GM19452 (cell line): ENCODE measurements at regions not wholly inside any gene's neighbourhood (a gene's known extent, or its start where the extent isn't known, plus 50 kb on each side); places are given as distances from the start of the nearest gene placed in this dataset.
A peak's percentile ranks its signal among the peaks of the same experiment; 100 is the strongest.
"Not testable (repeated sequence)": the region's sequence is repeated elsewhere in the genome, so short reads cannot be mapped to it uniquely, and the experiment has no call there.

Experiments
- ATAC-seq: cut with Tn5 transposase; IDR thresholded peaks from one replicate; pipeline ENCODE4 v1.9.1; 2021; ENCODE audit not compliant: unreplicated experiment

DNA sequence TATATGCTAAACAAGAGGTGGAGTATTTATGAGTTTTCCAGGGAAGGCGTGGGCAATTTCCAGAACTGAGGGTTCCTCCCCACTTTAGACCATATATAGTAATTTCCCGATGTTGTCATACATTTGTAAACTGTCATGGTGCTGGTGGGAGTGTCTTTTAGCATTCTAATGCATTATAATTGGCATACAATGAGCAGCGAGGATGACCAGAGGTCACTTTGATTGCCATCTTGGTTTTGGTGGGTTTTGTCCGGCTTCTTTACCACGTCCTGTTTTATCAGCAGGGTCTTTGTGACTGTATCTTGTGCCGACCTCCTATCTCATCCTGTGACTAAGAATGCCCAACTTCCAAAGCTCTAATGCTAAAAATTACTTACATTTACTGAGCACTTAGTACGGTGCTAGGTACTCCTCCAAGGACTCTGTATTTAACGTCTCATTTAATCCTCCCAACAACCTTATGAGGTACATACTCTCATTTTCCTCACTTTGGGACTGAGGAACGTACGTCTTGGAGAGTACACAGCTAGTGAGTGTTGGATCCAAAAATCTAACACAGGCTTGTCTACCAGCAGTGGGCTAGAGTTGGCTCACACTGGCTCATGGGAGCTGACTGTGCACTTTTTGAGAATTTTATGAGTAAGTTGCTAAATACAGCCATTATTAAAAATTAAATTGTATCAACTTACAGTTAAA is 144.8 kb upstream of the NEBL start:
- ATAC-seq = no peak

DNA sequence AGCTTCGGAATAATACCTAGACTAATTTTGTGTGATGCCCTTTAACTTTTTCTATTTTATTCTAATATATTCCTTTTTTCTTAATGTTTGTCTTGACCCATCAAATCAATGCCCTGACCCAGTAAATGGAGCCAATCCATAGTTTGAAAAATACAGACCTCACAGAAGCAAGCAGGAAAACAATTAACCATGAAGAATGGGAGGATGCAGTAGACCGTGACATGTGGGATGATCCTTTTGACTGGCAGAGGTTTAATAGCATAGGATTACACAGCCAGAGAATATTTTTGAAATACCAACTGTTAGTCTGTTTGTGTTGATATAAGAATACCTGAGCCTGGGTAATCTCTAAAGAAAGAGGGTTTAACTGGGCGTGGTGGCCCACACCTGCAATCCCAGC is 142.6 kb upstream of the NEBL start:
- no peak for ATAC-seq

DNA sequence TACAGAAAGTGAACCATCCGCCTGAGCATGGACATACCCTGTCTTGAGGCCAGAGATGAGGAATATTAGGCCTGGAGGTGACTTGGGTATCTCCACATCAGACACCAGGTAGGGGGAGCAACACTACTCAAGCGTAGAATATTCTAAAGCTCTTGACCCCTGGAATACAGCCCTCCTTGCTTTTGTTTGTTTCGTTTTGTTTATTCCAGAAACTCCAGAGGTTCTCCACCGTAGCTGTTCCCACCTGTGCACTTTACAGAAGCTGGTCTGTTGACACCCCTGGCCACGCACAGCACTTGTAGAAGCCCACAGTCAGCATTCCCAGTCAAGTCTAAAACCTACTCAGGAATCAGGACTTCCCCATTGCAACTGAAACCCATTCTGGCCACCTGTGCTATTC is 139.6 kb upstream of the NEBL start:
- no peak for ATAC-seq

DNA sequence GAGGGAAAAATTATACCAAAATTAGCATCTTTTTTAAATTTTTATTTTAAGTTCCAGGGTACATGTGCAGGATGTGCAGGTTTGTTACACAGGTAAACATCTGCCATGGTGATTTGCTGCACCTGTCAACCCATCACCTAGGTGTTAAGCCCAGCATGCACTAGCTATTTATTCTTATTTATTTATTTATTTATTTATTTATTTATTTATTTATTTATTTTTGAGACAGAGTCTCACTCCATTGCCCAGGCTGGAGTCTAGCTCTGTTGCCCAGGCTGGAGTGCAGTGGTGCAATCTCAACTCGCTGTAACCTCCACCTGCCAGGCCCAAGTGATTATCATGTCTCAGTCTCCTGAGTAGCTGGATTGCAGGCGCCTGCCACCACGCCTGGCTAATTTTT is 137.7 kb upstream of the NEBL start:
- not testable (repeated sequence) for ATAC-seq

DNA sequence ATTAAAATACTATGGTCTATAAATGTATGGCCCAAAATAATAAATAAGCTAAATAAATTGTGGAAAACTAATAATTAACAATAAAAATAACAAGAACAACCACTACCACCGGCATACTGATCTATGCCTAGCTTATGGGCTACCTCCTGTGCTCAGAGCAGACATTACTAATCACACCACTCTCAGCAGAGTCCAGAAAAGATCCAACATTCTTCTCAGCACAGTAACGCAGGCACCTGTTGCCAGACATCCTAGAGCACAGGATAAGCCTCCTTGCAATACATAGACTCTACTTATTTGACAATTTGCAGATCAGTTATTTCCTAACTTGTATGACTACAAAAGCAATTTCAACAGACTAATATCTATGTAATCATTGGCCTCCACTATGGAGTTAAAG is 137.1 kb upstream of the NEBL start:
- ATAC-seq = no peak

DNA sequence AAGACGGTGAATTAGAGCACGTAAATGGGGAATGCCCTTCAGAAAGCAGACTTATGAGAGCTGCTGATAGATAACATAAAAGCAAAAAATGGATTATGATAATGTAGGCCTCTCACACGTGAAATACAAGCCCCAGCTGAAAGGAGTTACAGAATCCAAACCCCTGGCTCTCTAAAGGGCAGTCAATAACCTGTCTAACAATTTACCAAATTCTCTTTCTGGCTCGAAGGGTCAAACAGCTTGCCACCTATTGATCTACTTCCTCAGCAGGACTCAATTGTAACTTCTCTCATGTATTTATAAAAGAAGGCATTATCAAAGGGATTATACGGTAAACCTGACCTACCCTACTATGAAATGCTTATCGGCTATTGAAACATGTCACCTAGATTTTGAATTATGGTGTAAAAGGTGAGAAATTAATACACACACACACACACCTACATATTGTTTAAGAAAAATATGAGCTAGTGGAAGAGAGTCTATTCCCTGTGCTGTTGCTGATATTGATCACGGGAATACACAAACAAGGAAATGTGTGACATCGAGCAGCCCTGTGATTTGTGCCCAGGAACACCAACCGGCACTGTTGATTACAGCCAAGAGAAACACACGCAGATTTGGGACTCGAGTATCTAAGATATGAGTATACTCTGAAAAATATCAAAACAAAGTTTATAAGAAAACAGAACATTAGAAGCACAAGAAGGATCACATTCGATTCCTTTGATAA is 135.6 kb upstream of the NEBL start:
- ATAC-seq = no peak

DNA sequence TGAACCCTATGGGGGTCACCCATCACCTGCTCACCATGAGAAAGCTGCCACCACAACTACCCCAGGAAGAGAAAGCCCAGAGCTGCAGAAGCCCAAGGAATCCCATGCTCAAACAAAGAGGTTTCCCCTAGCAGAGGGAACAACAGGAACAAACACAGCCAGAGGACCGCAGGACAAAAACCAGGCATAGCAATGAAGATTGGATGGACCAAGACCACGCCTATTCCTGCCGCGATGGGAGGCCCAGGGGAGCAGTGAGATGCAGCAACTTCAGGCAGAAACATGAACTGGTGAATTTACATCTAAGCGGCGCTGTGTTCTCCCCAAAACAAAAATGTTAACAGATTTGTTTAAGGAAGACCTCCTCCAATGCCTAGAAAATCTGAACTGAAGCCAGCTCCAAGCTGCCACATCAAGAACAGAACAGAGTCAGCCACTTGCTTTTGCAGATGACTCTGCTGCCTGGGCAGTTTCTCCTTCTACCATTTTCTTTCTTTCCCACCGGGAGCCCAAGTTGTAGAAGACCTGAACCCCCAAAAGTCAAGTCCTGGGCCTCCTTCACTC is 134.2 kb upstream of the NEBL start:
- ATAC-seq = no peak

DNA sequence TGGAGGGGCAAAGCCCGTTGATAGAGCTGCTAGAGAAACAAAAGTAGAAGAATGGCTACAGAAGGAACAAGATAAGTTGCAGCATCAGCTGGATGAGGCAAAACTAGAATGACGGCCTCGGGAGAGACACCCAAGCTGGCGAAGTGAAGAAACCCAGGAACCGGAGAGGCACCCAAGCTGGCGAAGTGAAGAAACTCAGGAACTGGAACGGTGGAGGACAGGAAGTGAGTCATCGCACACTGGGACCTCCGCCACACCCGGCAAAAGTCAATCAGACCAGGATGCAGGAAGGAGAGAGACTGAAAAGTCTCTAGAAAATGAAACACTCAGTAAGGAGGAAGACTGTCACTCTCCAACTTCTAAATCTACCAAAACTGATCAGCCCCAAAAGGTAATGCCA is 133.0 kb upstream of the NEBL start:
- no peak for ATAC-seq

DNA sequence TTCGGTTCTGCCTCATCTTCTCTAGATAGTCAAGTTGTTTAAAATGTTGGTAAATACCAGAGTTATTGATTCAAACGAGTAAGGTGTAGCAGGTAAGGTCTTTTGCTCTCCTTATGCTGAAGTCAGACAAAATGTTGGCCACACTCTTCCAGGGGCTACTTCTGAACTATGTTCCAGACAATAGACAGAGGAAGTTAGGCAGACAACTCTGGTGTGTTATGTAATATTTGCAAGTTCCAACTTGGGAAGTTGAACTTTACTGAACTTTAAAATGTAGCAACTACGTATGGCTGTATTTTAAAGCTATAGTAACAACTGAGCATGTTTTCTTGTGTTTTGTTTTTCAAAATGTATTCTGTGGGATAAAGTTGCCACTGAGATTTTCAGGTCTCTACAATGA is 125.7 kb upstream of the NEBL start:
- no peak for ATAC-seq

DNA sequence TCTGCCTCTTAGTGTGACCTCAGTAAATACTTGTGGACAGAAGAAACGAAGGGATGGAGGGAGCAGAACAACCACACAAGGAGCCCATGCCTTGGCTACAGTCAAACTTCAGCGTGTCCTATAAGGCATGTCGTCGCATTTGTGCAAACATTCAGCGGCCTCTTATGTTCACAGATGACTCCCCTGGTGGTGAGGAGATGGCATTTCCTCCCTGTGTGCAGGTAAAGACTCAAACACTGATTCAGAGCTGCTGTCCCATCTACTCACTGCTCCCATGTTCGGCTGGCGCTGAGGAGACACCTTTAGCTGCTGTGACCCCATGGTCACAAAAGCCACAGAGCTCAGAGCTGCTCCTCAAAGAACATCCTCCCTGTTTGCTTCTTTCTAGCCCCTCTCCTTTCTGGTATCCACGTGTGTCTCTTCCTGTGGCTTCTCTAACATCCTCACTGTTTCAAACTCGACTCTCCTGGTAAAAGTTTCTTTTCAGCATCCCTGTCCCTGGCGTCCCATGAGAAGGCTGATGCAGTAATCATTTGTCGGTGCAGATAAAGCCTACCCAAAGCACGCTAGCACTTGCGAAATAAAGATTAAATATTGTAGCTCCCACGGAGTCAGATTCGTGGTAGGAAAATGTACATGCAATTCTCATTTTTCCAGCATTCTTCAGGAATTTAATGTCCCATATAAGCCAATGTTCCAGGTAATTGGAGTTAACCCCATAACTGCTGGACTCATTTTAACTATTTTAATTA is 124.9 kb upstream of the NEBL start:
- ATAC-seq = no peak

DNA sequence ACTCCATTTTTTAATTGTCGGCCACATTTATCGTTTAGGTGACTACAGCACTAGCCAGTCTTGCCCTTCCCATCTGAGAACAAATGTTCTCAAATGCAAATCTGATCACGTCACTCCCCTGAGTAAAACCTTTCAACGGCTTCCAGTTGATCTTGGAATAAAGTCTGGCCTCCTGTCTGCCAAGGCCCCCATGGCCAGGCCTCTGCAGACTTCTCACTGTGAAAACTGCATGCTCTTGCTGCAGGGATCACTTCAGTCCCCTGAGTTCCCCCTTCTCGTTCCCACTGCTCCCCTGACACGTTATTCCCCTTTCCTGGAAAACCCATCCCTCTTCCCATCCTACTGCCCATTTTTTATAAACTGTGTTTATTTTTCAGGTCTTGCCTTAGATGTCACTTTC is 124.1 kb upstream of the NEBL start:
- ATAC-seq = no peak

DNA sequence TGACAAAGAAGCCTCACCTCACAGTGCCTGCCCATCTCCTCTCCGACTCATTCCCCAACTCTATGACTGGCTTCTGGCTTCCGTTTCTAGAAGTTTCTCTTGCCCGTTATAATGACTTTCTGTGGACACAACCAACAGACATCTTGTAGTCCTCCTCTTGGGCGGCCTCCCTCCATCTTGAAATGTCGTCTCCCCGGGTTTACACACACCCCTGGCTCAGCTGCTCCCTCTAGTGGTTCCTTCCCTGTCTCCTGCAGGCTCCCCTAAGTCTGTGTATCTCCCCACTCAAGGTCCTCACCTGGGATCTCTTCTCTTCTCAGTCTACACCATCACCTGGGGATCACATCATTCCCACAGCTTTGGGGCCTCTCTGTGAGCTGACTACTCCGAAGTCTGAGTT is 123.4 kb upstream of the NEBL start:
- peak; percentile 80 for ATAC-seq

DNA sequence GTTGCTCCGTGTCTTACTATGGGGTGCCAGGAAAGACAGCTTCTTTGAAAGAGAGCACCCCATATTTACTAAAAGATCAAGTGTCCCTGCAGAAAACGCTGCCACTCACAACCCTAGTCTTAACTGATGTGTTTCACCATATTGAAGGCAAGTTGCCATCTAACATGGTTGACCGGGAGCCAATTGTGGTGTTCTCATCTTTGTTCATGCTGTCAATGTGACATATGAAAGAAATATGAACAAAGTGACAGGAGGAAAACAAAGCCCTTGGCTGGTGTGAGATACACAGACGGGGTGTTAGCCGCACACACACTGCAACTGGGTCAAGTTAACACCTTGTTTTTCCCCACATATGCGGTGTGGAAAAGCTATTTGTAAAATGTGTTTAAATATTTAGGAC is 122.3 kb upstream of the NEBL start:
- no peak for ATAC-seq

DNA sequence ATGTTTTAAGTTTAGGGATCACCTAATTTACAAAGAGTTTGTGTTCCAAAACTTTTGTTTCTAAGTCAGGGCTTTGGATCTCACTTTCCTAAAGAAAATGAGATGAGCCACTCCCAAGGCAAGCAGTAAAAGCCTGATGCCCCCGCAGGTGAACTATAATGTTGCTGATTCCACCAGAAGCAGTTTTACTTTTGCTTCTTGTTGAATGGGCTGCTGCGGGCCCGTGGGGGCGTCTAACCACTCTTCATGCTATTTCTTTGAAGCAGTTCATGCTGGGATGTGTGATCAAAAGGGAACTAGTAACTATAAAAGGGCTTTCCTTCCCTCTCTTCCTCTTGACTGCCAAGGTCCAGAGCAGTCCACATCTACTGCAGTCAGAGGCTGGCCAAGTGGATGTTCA is 118.7 kb upstream of the NEBL start:
- no peak for ATAC-seq

DNA sequence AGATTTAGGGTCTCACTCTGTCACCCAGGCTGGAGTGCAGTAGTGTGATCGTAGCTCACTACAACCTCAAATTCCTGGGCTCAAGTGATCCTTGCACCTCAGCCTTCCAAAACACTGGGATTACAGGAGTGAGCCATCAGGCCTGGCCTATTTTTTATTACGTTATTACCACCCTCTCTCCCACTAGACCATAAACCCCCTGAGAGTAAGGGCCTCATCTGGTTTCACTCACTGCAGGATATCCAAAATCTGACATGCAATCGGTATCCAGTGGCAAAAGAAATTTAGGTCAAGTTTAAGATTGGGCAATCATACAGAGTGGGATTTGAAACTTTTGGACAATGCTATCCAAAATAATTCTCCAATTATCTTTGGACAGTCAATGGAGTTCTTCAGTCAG is 117.0 kb upstream of the NEBL start:
- no peak for ATAC-seq

DNA sequence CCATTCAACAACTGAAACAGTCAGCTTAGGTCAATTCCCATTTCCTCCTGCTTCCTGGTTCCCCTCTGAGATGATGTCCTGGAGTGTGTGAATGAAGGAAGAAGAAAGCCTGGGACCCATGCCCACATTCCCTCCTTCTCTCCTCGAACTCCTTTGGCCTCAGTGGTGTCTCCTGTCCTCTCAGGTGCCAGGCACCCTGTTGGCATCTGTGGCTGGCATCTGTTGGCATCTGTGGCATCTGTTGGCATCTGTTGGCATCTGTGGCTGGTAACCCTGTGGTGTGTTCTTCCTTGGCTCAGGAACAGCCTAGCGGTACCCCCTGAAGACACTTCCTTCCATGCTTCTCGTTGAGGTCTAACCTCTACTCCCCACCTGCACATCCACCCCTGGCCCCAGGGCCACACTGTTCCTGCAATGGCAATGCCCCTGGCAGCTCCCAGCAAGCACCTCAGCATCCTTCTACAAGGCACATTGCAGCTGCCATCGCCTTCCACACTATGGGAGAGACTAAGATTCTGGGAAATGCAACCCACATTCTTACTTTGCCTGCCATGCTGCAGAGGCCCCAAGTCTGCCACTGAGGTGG is 114.4 kb upstream of the NEBL start:
- no peak for ATAC-seq

DNA sequence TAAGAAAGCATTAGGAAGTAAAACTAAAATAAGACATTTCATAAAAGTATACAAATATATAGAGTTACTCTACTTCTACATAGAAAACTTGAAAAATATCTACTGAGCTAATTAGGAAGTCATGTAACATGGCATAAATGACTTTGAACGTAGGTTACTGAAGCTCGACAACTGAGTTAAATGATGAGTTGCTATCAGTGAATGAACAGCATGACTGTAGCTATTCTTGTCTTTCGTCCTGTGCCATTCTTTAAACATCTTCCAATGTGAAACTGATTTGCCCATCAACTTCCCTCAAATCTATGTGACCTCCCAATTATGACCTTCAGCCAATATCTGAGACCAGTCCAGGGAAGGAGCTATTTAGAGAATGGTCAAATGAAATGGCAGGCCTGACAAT is 113.5 kb upstream of the NEBL start:
- no peak for ATAC-seq

DNA sequence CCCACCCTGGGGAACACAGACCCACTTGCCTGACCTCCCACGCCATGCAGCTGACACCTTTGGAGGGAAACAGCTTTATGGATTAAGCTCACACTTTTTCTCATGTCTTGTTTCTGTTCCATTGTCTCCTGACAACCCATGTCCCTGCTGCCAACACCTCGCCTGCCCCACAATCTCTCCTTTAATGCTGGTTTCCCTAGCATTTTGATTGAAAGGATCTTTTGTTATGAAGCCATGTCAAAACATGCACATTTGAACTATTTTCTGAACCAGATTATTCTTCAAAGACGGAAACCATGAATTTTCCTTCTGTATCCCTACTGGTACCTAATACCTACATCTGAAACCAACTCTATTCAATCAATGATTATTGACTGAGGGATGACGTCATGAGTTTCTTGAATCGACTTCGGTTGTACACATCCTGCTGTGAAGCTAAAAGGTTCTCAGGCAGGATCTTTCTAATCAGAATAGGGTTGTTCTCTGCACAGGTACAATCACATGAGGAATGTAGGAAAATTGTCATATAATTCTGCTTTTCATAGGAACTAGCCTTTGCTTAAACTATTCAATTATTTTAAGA is 106.2 kb upstream of the NEBL start:
- no peak for ATAC-seq

DNA sequence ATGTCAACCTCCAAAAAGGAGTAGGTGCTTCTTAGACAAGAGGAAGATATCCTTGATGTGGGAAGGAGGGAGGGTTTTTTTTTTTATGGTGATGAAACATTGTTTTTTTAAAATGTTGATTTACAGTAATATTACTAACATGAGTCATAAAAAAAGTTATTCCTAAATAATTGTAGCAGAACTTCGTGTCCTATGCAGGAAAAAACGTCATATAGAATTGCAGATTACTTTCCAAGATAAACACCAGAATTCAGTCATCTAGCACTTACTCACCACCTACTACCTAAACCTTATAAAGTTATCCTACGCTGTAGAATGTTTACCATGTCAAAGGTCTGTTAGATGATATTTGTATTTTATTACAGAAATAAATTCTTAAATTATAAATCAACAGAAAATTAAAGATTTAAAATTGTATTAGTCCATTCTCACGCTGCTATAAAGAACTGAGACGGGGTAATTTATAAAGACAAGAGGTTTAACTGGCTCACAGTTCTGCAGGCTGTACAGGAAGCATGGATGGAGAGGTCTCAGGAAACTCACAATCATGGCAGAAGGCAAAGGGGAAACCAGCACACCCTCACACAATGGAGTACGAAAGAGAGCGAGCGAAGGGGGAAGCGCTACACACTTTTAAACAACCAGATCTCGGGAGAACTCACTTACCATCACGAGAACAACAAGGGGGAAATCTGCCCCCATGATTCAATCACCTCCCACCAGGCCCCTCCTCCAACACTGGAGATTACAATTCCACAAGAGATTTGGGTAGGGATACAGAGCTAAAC is 105.2 kb upstream of the NEBL start:
- no peak for ATAC-seq

DNA sequence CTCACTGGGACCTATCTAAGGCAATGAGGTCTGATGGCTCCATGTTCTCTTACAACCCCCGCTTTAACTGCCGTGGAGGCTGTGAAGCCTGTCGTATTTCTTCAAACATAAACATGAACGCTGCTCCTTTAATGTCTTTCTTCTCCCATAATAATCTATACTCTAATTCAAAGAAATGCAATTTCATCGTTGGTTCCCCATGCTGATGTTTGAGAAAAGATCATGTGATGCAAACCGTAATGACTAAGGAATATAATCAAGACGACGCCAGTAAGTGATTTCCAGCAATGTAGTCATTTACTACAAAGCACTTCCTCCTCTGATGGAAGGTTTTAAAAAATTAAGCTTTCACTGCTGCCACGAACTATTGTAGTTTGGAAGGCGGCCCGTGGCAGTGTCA is 102.6 kb upstream of the NEBL start:
- ATAC-seq = no peak
